ENCODE measurements at regions not wholly inside any gene's neighbourhood (a gene's known extent, or its start where the extent isn't known, plus 50 kb on each side); places are given as distances from the start of the nearest gene placed in this dataset.

- TF ChIP-seq CTCF (conservative IDR thresholded peaks at IDR 0.05; ENCODE audit: low read depth, low read length) (no peak), EZH2 (IDR thresholded peaks at IDR 0.05; ENCODE audit: borderline replicate concordance, low read depth, low read length, poor library complexity, severe bottlenecking) (no peak)
These were observed 1375.0 kb downstream of the EPHA7 start for GRCh38 chr6:92044312-92044711.

Data from A673 (cell line).